ENCODE measurements at regions not wholly inside any gene's neighbourhood (a gene's known extent, or its start where the extent isn't known, plus 50 kb on each side); places are given as distances from the start of the nearest gene placed in this dataset.

DNA sequence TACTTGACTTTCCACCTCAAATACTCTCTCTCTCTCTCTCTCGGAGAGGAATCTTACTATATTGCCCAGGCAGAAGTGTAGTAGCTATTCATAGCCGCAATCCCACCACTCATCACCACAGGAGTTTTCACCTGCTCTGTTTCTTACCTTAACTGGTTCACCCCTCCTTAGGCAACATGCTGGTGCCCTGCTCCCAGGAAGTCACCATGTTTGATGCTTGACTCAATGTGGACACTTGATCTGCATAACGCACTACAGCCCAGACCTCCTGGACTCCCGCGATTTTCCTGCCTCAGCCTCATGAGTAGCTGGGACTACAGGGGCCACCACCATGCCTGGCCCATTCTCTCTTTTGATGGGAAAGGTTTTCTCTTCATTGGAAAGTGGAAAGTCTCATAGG is 271.8 kb downstream of the FBXW7 start:
- no peak for DNase-seq
- WGBS, 5 donors, result 92 to 96% (median 93%) methylated on average over 5 of the region's 5 CpGs
- H3K27ac ChIP-seq, result no peak overlapping the region
- no peaks in the 10 kb centered on the region for H3K36me3 ChIP-seq
- no peak overlapping the region for H3K4me3 ChIP-seq
- H3K27me3 ChIP-seq (replicated peaks in 1 of 7), result no peaks in the 10 kb centered on the region
- no peaks in the 10 kb centered on the region for H3K4me1 ChIP-seq
- H3K9me3 ChIP-seq, result peaks cover 0 to 8% (median 3%) of the 10 kb centered on the region in 8 donors
- intact Hi-C loops (cut with DNase I; ENCODE audit: low total_unique reads), result no loop called here
- TF ChIP-seq, protein P1, sequence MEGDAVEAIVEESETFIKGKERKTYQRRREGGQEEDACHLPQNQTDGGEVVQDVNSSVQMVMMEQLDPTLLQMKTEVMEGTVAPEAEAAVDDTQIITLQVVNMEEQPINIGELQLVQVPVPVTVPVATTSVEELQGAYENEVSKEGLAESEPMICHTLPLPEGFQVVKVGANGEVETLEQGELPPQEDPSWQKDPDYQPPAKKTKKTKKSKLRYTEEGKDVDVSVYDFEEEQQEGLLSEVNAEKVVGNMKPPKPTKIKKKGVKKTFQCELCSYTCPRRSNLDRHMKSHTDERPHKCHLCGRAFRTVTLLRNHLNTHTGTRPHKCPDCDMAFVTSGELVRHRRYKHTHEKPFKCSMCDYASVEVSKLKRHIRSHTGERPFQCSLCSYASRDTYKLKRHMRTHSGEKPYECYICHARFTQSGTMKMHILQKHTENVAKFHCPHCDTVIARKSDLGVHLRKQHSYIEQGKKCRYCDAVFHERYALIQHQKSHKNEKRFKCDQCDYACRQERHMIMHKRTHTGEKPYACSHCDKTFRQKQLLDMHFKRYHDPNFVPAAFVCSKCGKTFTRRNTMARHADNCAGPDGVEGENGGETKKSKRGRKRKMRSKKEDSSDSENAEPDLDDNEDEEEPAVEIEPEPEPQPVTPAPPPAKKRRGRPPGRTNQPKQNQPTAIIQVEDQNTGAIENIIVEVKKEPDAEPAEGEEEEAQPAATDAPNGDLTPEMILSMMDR (IDR thresholded peaks at IDR 0.05 in 8 of 11, conservative IDR thresholded peaks at IDR 0.05 in 3 of 11), result no peak
- no peak for TF ChIP-seq POLR2AphosphoS5 (IDR thresholded peaks at IDR 0.05)
- TF ChIP-seq POLR2A (IDR thresholded peaks at IDR 0.05), result no peak

GRCh38 chr4:152259866-152260265 is 276.0 kb downstream of the FBXW7 start:
- DNase-seq, result no peak
- intact Hi-C loops (cut with DNase I; ENCODE audit: low total_unique reads), result no loop called here
- H3K27ac ChIP-seq, result no peak overlapping the region
- H3K4me3 ChIP-seq, result no peak overlapping the region
- H3K36me3 ChIP-seq, result no peaks in the 10 kb centered on the region
- peaks cover 8 to 38% (median 23%) of the 10 kb centered on the region in 6 donors for H3K4me1 ChIP-seq
- H3K9me3 ChIP-seq, result peaks cover 0 to 8% (median 3%) of the 10 kb centered on the region in 8 donors
- H3K27me3 ChIP-seq (replicated peaks in 1 of 7), result peaks cover 0 to 7% (median 0%) of the 10 kb centered on the region in 7 donors
- WGBS, 5 donors, result 82 to 100% (median 90%) methylated on average over 1 of the region's 1 CpG
- TF ChIP-seq POLR2A (IDR thresholded peaks at IDR 0.05) (no peak), POLR2AphosphoS5 (IDR thresholded peaks at IDR 0.05) (no peak)
- TF ChIP-seq, protein P1 (IDR thresholded peaks at IDR 0.05 in 8 of 11, conservative IDR thresholded peaks at IDR 0.05 in 3 of 11), result no peak

DNA sequence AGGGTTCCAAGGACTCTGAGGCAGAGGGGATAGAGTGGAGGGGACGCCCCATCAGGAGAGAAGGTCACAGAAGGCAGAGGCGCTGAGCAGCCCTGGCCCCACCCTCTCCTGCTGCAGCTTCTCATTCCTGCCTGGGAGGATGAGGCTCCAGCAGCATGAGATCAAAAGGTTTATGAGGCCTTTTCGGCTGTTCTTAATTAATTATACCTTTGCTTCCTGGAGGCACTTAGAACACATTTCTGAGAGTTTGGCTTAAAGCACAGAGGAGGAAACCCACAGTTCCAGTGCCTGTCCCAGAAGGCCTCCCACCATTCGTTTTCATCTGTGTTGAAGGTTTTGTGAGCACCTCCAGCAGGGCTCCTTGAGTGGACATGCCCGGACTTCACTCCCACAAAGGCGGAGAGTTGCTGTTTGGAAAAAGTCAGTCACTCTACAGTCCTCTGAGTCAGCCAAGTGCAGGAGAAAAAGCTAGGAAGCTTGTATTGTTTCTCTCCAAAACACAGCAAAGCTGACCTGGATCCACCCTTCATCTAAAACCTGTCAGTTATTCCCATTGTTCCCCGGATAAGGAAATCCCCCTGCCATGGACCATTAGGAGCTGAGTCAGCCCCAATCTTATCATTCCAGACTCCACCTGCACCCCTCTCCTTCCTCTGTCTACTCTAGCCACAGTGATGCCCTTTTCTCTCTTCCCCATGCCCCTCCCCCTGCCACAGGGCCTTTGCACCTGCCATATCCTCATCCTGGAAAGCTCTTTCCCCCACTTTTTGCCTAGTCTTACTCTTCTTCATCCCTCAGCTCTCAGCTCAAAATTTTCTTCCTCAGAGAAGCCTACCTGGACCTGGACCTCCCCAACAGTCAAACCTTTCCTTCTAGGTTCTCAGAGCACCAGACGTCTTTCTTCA is 276.8 kb downstream of the FBXW7 start:
- no peaks in the 10 kb centered on the region for H3K36me3 ChIP-seq
- no peak overlapping the region for H3K27ac ChIP-seq
- WGBS, 5 donors, result 60 to 72% (median 66%) methylated on average over 8 of the region's 8 CpGs
- peaks cover 8 to 39% (median 23%) of the 10 kb centered on the region in 6 donors for H3K4me1 ChIP-seq
- intact Hi-C loops (cut with DNase I; ENCODE audit: low total_unique reads), result no loop called here
- H3K9me3 ChIP-seq, result peaks cover 0 to 8% (median 3%) of the 10 kb centered on the region in 8 donors
- TF ChIP-seq POLR2AphosphoS5 (IDR thresholded peaks at IDR 0.05) (no peak), POLR2A (IDR thresholded peaks at IDR 0.05) (no peak)
- TF ChIP-seq, protein P1 (IDR thresholded peaks at IDR 0.05 in 8 of 11, conservative IDR thresholded peaks at IDR 0.05 in 3 of 11), result no peak
- no peak for DNase-seq
- H3K4me3 ChIP-seq, result no peak overlapping the region
- peaks cover 0 to 7% (median 0%) of the 10 kb centered on the region in 7 donors for H3K27me3 ChIP-seq (replicated peaks in 1 of 7)

GRCh38 chr4:152258391-152258790 is 277.5 kb downstream of the FBXW7 start:
- WGBS, 5 donors, result 38 to 60% (median 53%) methylated on average over 4 to 5 of the region's 5 CpGs
- intact Hi-C loops (cut with DNase I; ENCODE audit: low total_unique reads), result no loop called here
- no peak for TF ChIP-seq POLR2AphosphoS5 (IDR thresholded peaks at IDR 0.05)
- TF ChIP-seq, protein P1 (IDR thresholded peaks at IDR 0.05 in 8 of 11, conservative IDR thresholded peaks at IDR 0.05 in 3 of 11), result no peak
- no peak for TF ChIP-seq POLR2A (IDR thresholded peaks at IDR 0.05)
- Histone ChIP-seq H3K27ac (no peak overlapping the region), H3K27me3 (replicated peaks in 1 of 7) (peaks cover 0 to 7% (median 0%) of the 10 kb centered on the region in 7 donors), H3K9me3 (peaks cover 0 to 8% (median 3%) of the 10 kb centered on the region in 8 donors), H3K4me1 (peaks cover 8 to 39% (median 23%) of the 10 kb centered on the region in 6 donors), H3K4me3 (no peak overlapping the region), H3K36me3 (no peaks in the 10 kb centered on the region)
- DNase-seq, result no peak
